ENCODE measurements at regions not wholly inside any gene's neighbourhood (a gene's known extent, or its start where the extent isn't known, plus 50 kb on each side); places are given as distances from the start of the nearest gene placed in this dataset.

- intact Hi-C loops (cut with DNase I) = no loop called here
- Histone ChIP-seq H3K4me3 (no peak overlapping the region), H3K4me1 (replicated peaks) (no peaks in the 10 kb centered on the region), H3K36me3 (no peaks in the 10 kb centered on the region), H3K27ac (no peak overlapping the region), H3K9me3 (no peaks in the 10 kb centered on the region), H3K27me3 (replicated peaks; ENCODE audit: insufficient read depth) (no peaks in the 10 kb centered on the region)
- DNase-seq (ENCODE audit: low spot score) = no peak
- TF ChIP-seq POLR2AphosphoS5 (IDR thresholded peaks at IDR 0.05) (no peak), POLR2A (IDR thresholded peaks at IDR 0.05) (no peak), CTCF (IDR thresholded peaks at IDR 0.05) (no peak)
- WGBS = 96% methylated on average over 7 of the region's 7 CpGs
Measured at GRCh38 chr6:48240287-48240686, 129.3 kb upstream of the PTCHD4 start.

- TF ChIP-seq CTCF (IDR thresholded peaks at IDR 0.05) (no peak), POLR2AphosphoS5 (IDR thresholded peaks at IDR 0.05) (no peak), POLR2A (IDR thresholded peaks at IDR 0.05) (no peak)
- no peak for DNase-seq (ENCODE audit: low spot score)
- Histone ChIP-seq H3K9me3 (no peaks in the 10 kb centered on the region), H3K4me1 (replicated peaks) (no peaks in the 10 kb centered on the region), H3K36me3 (no peaks in the 10 kb centered on the region), H3K4me3 (no peak overlapping the region), H3K27me3 (replicated peaks; ENCODE audit: insufficient read depth) (no peaks in the 10 kb centered on the region), H3K27ac (no peak overlapping the region)
- 100% methylated on average over 1 of the region's 1 CpG for WGBS
- intact Hi-C loops (cut with DNase I) = no loop called here
Measured at GRCh38 chr6:48236375-48236774, 125.4 kb upstream of the PTCHD4 start.

GRCh38 chr6:48233063-48233462 lies 122.1 kb upstream of the PTCHD4 start:
- Histone ChIP-seq H3K36me3 (no peaks in the 10 kb centered on the region), H3K4me3 (no peak overlapping the region), H3K27me3 (replicated peaks; ENCODE audit: insufficient read depth) (no peaks in the 10 kb centered on the region), H3K9me3 (no peaks in the 10 kb centered on the region), H3K4me1 (replicated peaks) (no peaks in the 10 kb centered on the region), H3K27ac (no peak overlapping the region)
- no peak for DNase-seq (ENCODE audit: low spot score)
- intact Hi-C loops (cut with DNase I) = no loop called here
- TF ChIP-seq POLR2AphosphoS5 (IDR thresholded peaks at IDR 0.05) (no peak), POLR2A (IDR thresholded peaks at IDR 0.05) (no peak), CTCF (IDR thresholded peaks at IDR 0.05) (no peak)
- 96% methylated on average over 6 of the region's 6 CpGs for WGBS

- no peak for DNase-seq (ENCODE audit: low spot score)
- Histone ChIP-seq H3K9me3 (no peaks in the 10 kb centered on the region), H3K27me3 (replicated peaks; ENCODE audit: insufficient read depth) (no peaks in the 10 kb centered on the region), H3K36me3 (no peaks in the 10 kb centered on the region), H3K27ac (no peak overlapping the region), H3K4me1 (replicated peaks) (no peaks in the 10 kb centered on the region), H3K4me3 (no peak overlapping the region)
- intact Hi-C loops (cut with DNase I) = no loop called here
- TF ChIP-seq CTCF (IDR thresholded peaks at IDR 0.05) (no peak), POLR2AphosphoS5 (IDR thresholded peaks at IDR 0.05) (no peak), POLR2A (IDR thresholded peaks at IDR 0.05) (no peak)
- whole genome bisulfite sequencing = 94% methylated on average over 2 of the region's 2 CpGs
Measured at GRCh38 chr6:48229841-48230240, 118.8 kb upstream of the PTCHD4 start.

- Histone ChIP-seq H3K27ac (no peak overlapping the region), H3K36me3 (no peaks in the 10 kb centered on the region), H3K4me1 (replicated peaks) (no peaks in the 10 kb centered on the region), H3K27me3 (replicated peaks; ENCODE audit: insufficient read depth) (no peaks in the 10 kb centered on the region), H3K9me3 (no peaks in the 10 kb centered on the region), H3K4me3 (no peak overlapping the region)
- WGBS = 75% methylated on average over 4 of the region's 4 CpGs
- TF ChIP-seq POLR2A (IDR thresholded peaks at IDR 0.05) (no peak), CTCF (IDR thresholded peaks at IDR 0.05) (no peak), POLR2AphosphoS5 (IDR thresholded peaks at IDR 0.05) (no peak)
- DNase-seq (ENCODE audit: low spot score) = no peak
- intact Hi-C loops (cut with DNase I) = no loop called here
Measured at GRCh38 chr6:48222241-48222640, 111.2 kb upstream of the PTCHD4 start.

All from prostate gland (tissue), 2 donors.